ENCODE measurements at regions not wholly inside any gene's neighbourhood (a gene's known extent, or its start where the extent isn't known, plus 50 kb on each side); places are given as distances from the start of the nearest gene placed in this dataset.
A peak's percentile ranks its signal among the peaks of the same experiment; 100 is the strongest.

GRCh38 chr2:39521876-39522517 is 84.9 kb upstream of the MAP4K3 start (continued):
- TF ChIP-seq MTA3 (CRISPR knock-in tag; IDR thresholded peaks at IDR 0.05) = no peak
- TF ChIP-seq, protein P1, sequence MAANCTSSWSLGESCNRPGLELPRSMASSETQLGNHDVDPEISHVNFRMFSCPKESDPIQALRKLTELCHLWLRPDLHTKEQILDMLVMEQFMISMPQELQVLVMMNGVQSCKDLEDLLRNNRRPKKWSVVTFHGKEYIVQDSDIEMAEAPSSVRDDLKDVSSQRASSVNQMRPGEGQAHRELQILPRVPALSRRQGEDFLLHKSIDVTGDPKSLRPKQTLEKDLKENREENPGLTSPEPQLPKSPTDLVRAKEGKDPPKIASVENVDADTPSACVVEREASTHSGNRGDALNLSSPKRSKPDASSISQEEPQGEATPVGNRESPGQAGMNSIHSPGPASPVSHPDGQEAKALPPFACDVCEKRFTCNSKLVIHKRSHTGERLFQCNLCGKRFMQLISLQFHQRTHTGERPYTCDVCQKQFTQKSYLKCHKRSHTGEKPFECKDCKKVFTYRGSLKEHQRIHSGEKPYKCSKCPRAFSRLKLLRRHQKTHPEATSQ (CRISPR knock-in tag; IDR thresholded peaks at IDR 0.05; ENCODE audit: borderline replicate concordance) = no peak

DNA sequence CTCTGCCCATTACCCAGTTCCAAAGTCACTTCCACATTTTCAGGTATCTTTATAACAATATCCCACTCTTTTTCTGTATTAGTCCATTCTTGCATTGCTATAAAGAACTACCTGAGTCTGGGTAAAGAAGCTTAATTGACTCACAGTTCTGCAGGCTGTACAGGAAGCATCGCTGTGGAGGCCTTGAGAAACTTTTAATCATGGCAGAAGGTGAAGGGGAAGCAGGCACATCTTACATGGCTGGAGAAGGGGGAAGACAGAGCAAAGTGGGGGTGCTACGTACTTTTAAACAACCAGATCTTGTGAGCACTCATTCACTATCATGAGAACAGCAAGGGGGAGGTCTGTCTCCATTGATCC is 85.4 kb upstream of the MAP4K3 start:
- Histone ChIP-seq H3K9ac (ENCODE audit: insufficient read depth, low read depth, low read length) (no peak overlapping the region), H3K27ac (ENCODE audit: extremely low read length, insufficient read depth, low read length) (no peak overlapping the region), H3K79me2 (ENCODE audit: insufficient read depth, low read length) (peaks cover 2% of the 10 kb centered on the region), H3K36me3 (replicated peaks in 1 of 2; ENCODE audit: control insufficient read depth in 1 of 2, insufficient read depth in 2 of 2, low read length in 2 of 2) (peaks cover 1 to 29% of the 10 kb centered on the region in 2 experiments; a peak in 3 of 5 replicates), H3K4me2 (ENCODE audit: low read depth, low read length) (no peak overlapping the region), H3K4me3 (replicated peaks in 1 of 3; ENCODE audit: insufficient read depth in 1 of 3, low read depth in 2 of 3, low read length in 3 of 3) (no peak overlapping the region), H3K4me1 (ENCODE audit: insufficient read depth, low read length) (peaks cover 79% of the 10 kb centered on the region), H3K9me3 (ENCODE audit: low read length) (peaks cover 22% of the 10 kb centered on the region), H4K20me1 (ENCODE audit: insufficient read depth, low read length) (no peaks in the 10 kb centered on the region), H2AFZ (ENCODE audit: low read length) (no peak overlapping the region), H3K27me3 (ENCODE audit: control insufficient read depth in 1 of 2, insufficient read depth in 2 of 2, low read length in 2 of 2) (no peaks in the 10 kb centered on the region)
- in situ Hi-C loops (cut with HindIII; ENCODE audit: extremely low pct_ligation_motif_present, low pct_unique_long_range_greater_than_20kb) (no loop called here), intact Hi-C loops (cut with micrococcal nuclease; ENCODE audit: unreplicated experiment) (no loop called here)
- ATAC-seq (no peak), FAIRE-seq (no peak), DNase-seq (ENCODE audit: low spot score) (no peak)
- TF ChIP-seq SOX6 (IDR thresholded peaks at IDR 0.05) (no peak), SOX6 (CRISPR knock-in tag; IDR thresholded peaks at IDR 0.05) (peak; percentile 0; the same call in 1 of the 2 replicates), KMT2A (CRISPR knock-in tag; IDR thresholded peaks at IDR 0.05) (no peak), WIZ (CRISPR knock-in tag; IDR thresholded peaks at IDR 0.05) (no peak), TBX2 (CRISPR knock-in tag; IDR thresholded peaks at IDR 0.05; ENCODE audit: borderline replicate concordance) (0 out of 2 replicates have a peak, but pooled peaks have one; percentile 26), GATA4 (IDR thresholded peaks at IDR 0.05; ENCODE audit: borderline replicate concordance, low read depth) (no peak), ZNF609 (CRISPR knock-in tag; IDR thresholded peaks at IDR 0.05; ENCODE audit: borderline replicate concordance) (no peak), ZNF431 (CRISPR knock-in tag; IDR thresholded peaks at IDR 0.05; ENCODE audit: borderline replicate concordance, low read depth) (peak; percentile 57; the same call in 1 of the 2 replicates), TBX3 (IDR thresholded peaks at IDR 0.05; ENCODE audit: borderline replicate concordance) (no peak), SMYD3 (CRISPR knock-in tag; IDR thresholded peaks at IDR 0.05) (0 out of 2 replicates have a peak, but pooled peaks have one; percentile 9), ELF3 (CRISPR knock-in tag; IDR thresholded peaks at IDR 0.05) (0 out of 2 replicates have a peak, but pooled peaks have one; percentile 1)
- no TSS peak for BruUV-seq (replicated peaks)
- ChIA-PET POLR2A (no interaction called here), CTCF (ENCODE audit: low intra/inter-chr PET ratio, low total read pairs) (no interaction called here)
- WGBS (ENCODE audit: low lambda C conversion rate) = 96% methylated on average over 2 of the region's 2 CpGs
